Activated naive CD8-positive, alpha-beta T cell treated with anti-CD3 and anti-CD28 coated beads, Interleukin-2, amount 10 ng/mL, durations not matched to agents 7 days and 5 days (primary cell): ENCODE measurements at regions not wholly inside any gene's neighbourhood (a gene's known extent, or its start where the extent isn't known, plus 50 kb on each side); places are given as distances from the start of the nearest gene placed in this dataset.
"Not testable (repeated sequence)": the region's sequence is repeated elsewhere in the genome, so short reads cannot be mapped to it uniquely, and the experiment has no call there.

Source experiments
- ATAC-seq: fragments of 150-1000 bp; cut with Tn5 transposase; one replicate; pipeline ENCODE4 v1.10.0; 2021; ENCODE audit warnings: low read depth, moderate library complexity
- POLR2A ChIA-PET: fragments of 350-600 bp; sonication (Branson Sonifier 250); formaldehyde crosslinking; loops from one replicate; lab custom pipeline; 2021; ENCODE audit warnings: antibody characterized with exemption; lab: Charles Lee
- DNase-seq: peaks from one replicate; pipeline ENCODE4 v3.0.0; 2021
- H3K27ac Mint-ChIP-seq: one replicate; pipeline ENCODE4 v1.8.0; 2022; ENCODE audit warnings: mild to moderate bottlenecking, mixed read lengths
- H3K27me3 Mint-ChIP-seq: one replicate; pipeline ENCODE4 v1.8.0; 2022; ENCODE audit warnings: mild to moderate bottlenecking, moderate library complexity, mixed read lengths
- H3K36me3 Mint-ChIP-seq: one replicate; pipeline ENCODE4 v1.8.0; 2021; ENCODE audit warnings: mild to moderate bottlenecking, mixed read lengths
- H3K4me1 Mint-ChIP-seq: one replicate; pipeline ENCODE4 v1.8.0; 2021; ENCODE audit warnings: mixed read lengths
- H3K4me3 Mint-ChIP-seq: one replicate; pipeline ENCODE4 v1.8.0; 2022; ENCODE audit warnings: mild to moderate bottlenecking, moderate library complexity, mixed read lengths
- H3K9me3 Mint-ChIP-seq: one replicate; pipeline ENCODE4 v1.8.0; 2021; ENCODE audit warnings: mixed read lengths

GRCh38 chr12:74120644-74121043, 417.0 kb upstream of the ATXN7L3B start:
- Mint-ChIP-seq H3K36me3 (no peaks in the 10 kb centered on the region), H3K27ac (no peak overlapping the region), H3K27me3 (no peaks in the 10 kb centered on the region), H3K4me3 (no peak overlapping the region), H3K4me1 (no peaks in the 10 kb centered on the region), H3K9me3 (no peaks in the 10 kb centered on the region)
- POLR2A ChIA-PET = no interaction called here
- ATAC-seq = no peak
- DNase-seq = no peak

GRCh38 chr12:74129702-74130101, 407.9 kb upstream of the ATXN7L3B start:
- DNase-seq (no peak), ATAC-seq (no peak)
- H3K9me3 Mint-ChIP-seq = peaks cover 1% of the 10 kb centered on the region
- POLR2A ChIA-PET = no interaction called here
- H3K4me3 Mint-ChIP-seq = no peak overlapping the region
- no peak overlapping the region for H3K27ac Mint-ChIP-seq
- no peaks in the 10 kb centered on the region for H3K27me3 Mint-ChIP-seq
- H3K4me1 Mint-ChIP-seq = no peaks in the 10 kb centered on the region
- no peaks in the 10 kb centered on the region for H3K36me3 Mint-ChIP-seq

- ATAC-seq = no peak
- Mint-ChIP-seq H3K4me1 (no peaks in the 10 kb centered on the region), H3K4me3 (no peak overlapping the region)
Measured at GRCh38 chr12:74144396-74144795, 393.2 kb upstream of the ATXN7L3B start.

GRCh38 chr12:74145328-74145727, 392.3 kb upstream of the ATXN7L3B start:
- Mint-ChIP-seq H3K27ac (no peak overlapping the region), H3K36me3 (no peaks in the 10 kb centered on the region), H3K9me3 (no peaks in the 10 kb centered on the region), H3K4me3 (no peak overlapping the region), H3K4me1 (no peaks in the 10 kb centered on the region), H3K27me3 (no peaks in the 10 kb centered on the region)
- DNase-seq (no peak), ATAC-seq (no peak)
- POLR2A ChIA-PET = no interaction called here

More at GRCh38 chr12:74144396-74144795, 393.2 kb upstream of the ATXN7L3B start:
- Mint-ChIP-seq H3K36me3 (no peaks in the 10 kb centered on the region), H3K27me3 (no peaks in the 10 kb centered on the region), H3K9me3 (no peaks in the 10 kb centered on the region), H3K27ac (no peak overlapping the region)
- no peak for DNase-seq
- POLR2A ChIA-PET = no interaction called here

GRCh38 chr12:74148849-74149248, 388.8 kb upstream of the ATXN7L3B start:
- Mint-ChIP-seq H3K4me3 (no peak overlapping the region), H3K27me3 (no peaks in the 10 kb centered on the region), H3K27ac (no peak overlapping the region), H3K4me1 (no peaks in the 10 kb centered on the region), H3K36me3 (no peaks in the 10 kb centered on the region), H3K9me3 (no peaks in the 10 kb centered on the region)
- DNase-seq (no peak), ATAC-seq (no peak)
- POLR2A ChIA-PET = no interaction called here

- no peaks in the 10 kb centered on the region for H3K9me3 Mint-ChIP-seq
- no peaks in the 10 kb centered on the region for H3K4me1 Mint-ChIP-seq
- ATAC-seq = no peak
- no peak for DNase-seq
- no peaks in the 10 kb centered on the region for H3K27me3 Mint-ChIP-seq
- H3K27ac Mint-ChIP-seq = no peak overlapping the region
- no peak overlapping the region for H3K4me3 Mint-ChIP-seq
- H3K36me3 Mint-ChIP-seq = no peaks in the 10 kb centered on the region
- POLR2A ChIA-PET = no interaction called here
Measured at GRCh38 chr12:74152370-74152769, 385.3 kb upstream of the ATXN7L3B start.

- Mint-ChIP-seq H3K27ac (no peak overlapping the region), H3K9me3 (peaks cover 1% of the 10 kb centered on the region), H3K4me1 (no peaks in the 10 kb centered on the region), H3K27me3 (no peaks in the 10 kb centered on the region), H3K4me3 (no peak overlapping the region), H3K36me3 (no peaks in the 10 kb centered on the region)
- DNase-seq (no peak), ATAC-seq (no peak)
- POLR2A ChIA-PET = no interaction called here
Measured at GRCh38 chr12:74166096-74166495, 371.5 kb upstream of the ATXN7L3B start.

GRCh38 chr12:74169607-74170006, 368.0 kb upstream of the ATXN7L3B start:
- POLR2A ChIA-PET = no interaction called here
- DNase-seq (no peak), ATAC-seq (no peak)
- Mint-ChIP-seq H3K36me3 (no peaks in the 10 kb centered on the region), H3K27ac (no peak overlapping the region), H3K9me3 (peaks cover 2% of the 10 kb centered on the region), H3K27me3 (no peaks in the 10 kb centered on the region), H3K4me1 (no peaks in the 10 kb centered on the region), H3K4me3 (no peak overlapping the region)

- peaks cover 3% of the 10 kb centered on the region for H3K9me3 Mint-ChIP-seq
- no peak overlapping the region for H3K4me3 Mint-ChIP-seq
- H3K4me1 Mint-ChIP-seq = no peaks in the 10 kb centered on the region
- DNase-seq (no peak), ATAC-seq (no peak)
- no peaks in the 10 kb centered on the region for H3K27me3 Mint-ChIP-seq
- POLR2A ChIA-PET = no interaction called here
- no peaks in the 10 kb centered on the region for H3K36me3 Mint-ChIP-seq
- H3K27ac Mint-ChIP-seq = no peak overlapping the region
Measured at GRCh38 chr12:74170645-74171477, 366.8 kb upstream of the ATXN7L3B start.

GRCh38 chr12:74171478-74171909, 366.1 kb upstream of the ATXN7L3B start:
- H3K4me3 Mint-ChIP-seq = no peak overlapping the region
- no peak overlapping the region for H3K27ac Mint-ChIP-seq
- ATAC-seq = no peak
- POLR2A ChIA-PET = no interaction called here
- H3K27me3 Mint-ChIP-seq = no peaks in the 10 kb centered on the region
- peaks cover 3% of the 10 kb centered on the region for H3K9me3 Mint-ChIP-seq
- DNase-seq = no peak
- H3K36me3 Mint-ChIP-seq = no peaks in the 10 kb centered on the region
- H3K4me1 Mint-ChIP-seq = no peaks in the 10 kb centered on the region

GRCh38 chr12:74174961-74175360, 362.7 kb upstream of the ATXN7L3B start:
- ATAC-seq, H3K36me3 Mint-ChIP-seq, POLR2A ChIA-PET, H3K9me3 Mint-ChIP-seq, H3K27ac Mint-ChIP-seq, DNase-seq, H3K4me3 Mint-ChIP-seq, H3K4me1 Mint-ChIP-seq, H3K27me3 Mint-ChIP-seq: not testable (repeated sequence)

GRCh38 chr12:74185360-74185759, 352.3 kb upstream of the ATXN7L3B start:
- DNase-seq (no peak), ATAC-seq (no peak)
- H3K36me3 Mint-ChIP-seq = no peaks in the 10 kb centered on the region
- H3K4me1 Mint-ChIP-seq = no peaks in the 10 kb centered on the region
- no peak overlapping the region for H3K4me3 Mint-ChIP-seq
- H3K27me3 Mint-ChIP-seq = no peaks in the 10 kb centered on the region
- no peaks in the 10 kb centered on the region for H3K9me3 Mint-ChIP-seq
- POLR2A ChIA-PET = no interaction called here
- H3K27ac Mint-ChIP-seq = no peak overlapping the region

- Mint-ChIP-seq H3K27ac (no peak overlapping the region), H3K9me3 (no peaks in the 10 kb centered on the region), H3K27me3 (no peaks in the 10 kb centered on the region), H3K36me3 (no peaks in the 10 kb centered on the region), H3K4me1 (no peaks in the 10 kb centered on the region), H3K4me3 (no peak overlapping the region)
- ATAC-seq = no peak
- no peak for DNase-seq
- POLR2A ChIA-PET = no interaction called here
Measured at GRCh38 chr12:74193191-74193590, 344.4 kb upstream of the ATXN7L3B start.

- ATAC-seq (no peak), DNase-seq (no peak)
- no peak overlapping the region for H3K4me3 Mint-ChIP-seq
- no peak overlapping the region for H3K27ac Mint-ChIP-seq
- no peaks in the 10 kb centered on the region for H3K27me3 Mint-ChIP-seq
- H3K4me1 Mint-ChIP-seq = no peaks in the 10 kb centered on the region
- H3K9me3 Mint-ChIP-seq = peaks cover 2% of the 10 kb centered on the region
- POLR2A ChIA-PET = no interaction called here
- H3K36me3 Mint-ChIP-seq = no peaks in the 10 kb centered on the region
Measured at GRCh38 chr12:74204236-74204635, 333.4 kb upstream of the ATXN7L3B start.
